Fibroblast of upper back skin (primary cell): ENCODE measurements at regions not wholly inside any gene's neighbourhood (a gene's known extent, or its start where the extent isn't known, plus 50 kb on each side); places are given as distances from the start of the nearest gene placed in this dataset.
A peak's percentile ranks its signal among the peaks of the same experiment; 100 is the strongest.

Source experiments
- DNase-seq: peaks from one replicate; pipeline ENCODE4 v3.0.0-alpha.2; 2013

- DNase-seq = peak; percentile 22
Observed at GRCh38 chr2:216285701-216286100, 86.6 kb downstream of the MARCHF4 start.

- no peak for DNase-seq
Observed at GRCh38 chr2:216284708-216285107, 87.6 kb downstream of the MARCHF4 start.

- DNase-seq = no peak
Observed at GRCh38 chr2:216283038-216283900, 89.0 kb downstream of the MARCHF4 start.

DNA sequence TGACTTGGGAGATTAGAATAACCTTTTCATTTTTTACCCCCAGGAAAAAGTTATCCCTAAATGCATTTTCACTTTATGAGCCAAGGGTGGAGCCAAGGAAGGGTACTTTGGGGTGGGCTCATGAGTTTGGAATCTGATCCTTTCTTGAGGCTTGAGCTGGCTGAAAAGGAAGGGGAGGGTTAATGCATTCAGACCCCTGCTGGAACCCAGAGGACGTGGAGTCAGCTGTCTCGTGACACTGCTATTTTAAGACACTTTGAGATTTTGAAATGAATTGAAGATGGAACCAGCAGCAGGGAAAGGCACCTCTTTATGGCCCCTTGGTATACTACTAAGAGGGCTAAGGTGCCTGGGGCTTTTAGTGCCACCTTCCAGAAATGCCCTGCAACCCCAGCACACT lies 90.4 kb downstream of the MARCHF4 start:
- DNase-seq = no peak

- DNase-seq = no peak
Observed at GRCh38 chr2:216281316-216281715, 91.0 kb downstream of the MARCHF4 start.

DNA sequence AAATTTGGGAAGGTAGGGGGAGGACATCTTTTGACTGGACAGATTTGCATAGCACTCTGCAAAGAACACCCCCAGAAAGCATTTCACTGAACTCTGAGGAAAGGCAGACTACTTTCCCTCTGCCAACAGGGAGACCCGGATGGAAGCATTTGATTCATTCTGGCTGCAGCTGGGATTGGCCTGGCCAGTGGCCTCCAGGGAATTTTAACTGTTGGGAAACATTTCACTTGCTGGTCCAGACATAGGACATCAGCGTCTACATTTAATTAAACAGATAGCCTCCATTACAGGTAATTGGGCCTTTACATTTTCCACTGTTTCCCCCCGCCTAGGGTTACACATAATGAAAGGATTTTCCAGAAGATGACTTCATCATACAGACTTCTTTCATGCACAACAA lies 92.8 kb downstream of the MARCHF4 start:
- DNase-seq = peak; percentile 55

DNA sequence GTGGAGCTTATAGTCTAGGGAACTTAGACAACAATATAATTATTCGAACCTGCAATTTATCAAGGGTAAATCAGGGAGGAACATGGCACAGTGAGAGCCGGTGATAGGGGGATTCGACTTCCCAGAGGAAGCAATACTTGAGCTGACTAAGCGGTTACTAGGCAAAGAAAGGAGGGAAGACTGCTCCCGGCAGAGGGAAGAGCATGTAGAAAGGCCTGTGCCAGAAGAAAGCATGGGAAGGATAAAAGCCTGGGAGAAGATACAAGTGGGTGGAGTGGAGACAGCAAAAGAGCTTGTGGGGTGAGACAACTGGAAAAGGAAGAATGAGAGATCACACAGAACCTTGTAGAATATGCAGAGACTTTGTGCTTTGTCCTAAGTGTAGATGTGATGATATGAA lies 93.3 kb downstream of the MARCHF4 start:
- no peak for DNase-seq

- no peak for DNase-seq
Observed at GRCh38 chr2:216275890-216276289, 96.4 kb downstream of the MARCHF4 start.

DNA sequence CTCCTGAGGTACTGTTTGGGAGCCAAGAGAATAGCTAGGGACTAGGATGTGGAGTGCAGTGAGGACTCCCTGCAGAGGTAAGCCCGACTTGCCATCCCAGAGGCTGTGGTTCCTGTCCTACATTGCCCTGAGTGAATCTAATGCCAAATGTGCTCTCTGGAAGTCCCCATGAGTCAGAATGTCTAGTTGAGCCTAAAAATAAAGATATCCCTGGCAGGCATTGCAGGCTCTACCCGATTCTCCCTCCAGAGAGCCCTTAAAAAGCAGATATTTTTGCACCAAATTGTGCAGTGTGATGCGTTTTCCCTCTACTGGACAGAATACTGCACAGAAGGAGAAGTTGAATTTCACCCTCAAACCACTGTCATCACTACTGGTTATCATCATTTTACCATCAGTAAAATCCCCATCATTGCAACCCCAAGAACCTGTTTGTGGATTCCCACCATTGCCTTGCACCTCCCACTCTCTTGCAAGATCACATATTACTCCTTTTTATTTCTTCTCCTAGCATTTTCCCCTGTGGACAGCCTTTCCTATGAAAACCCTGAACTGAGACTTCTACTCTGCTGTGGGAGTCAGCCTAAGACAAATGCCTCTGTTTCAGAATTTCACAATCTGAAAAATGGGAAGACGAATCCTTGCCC lies 98.0 kb downstream of the MARCHF4 start:
- no peak for DNase-seq

GRCh38 chr2:216261042-216261537 lies 111.2 kb downstream of the MARCHF4 start:
- DNase-seq = no peak

DNA sequence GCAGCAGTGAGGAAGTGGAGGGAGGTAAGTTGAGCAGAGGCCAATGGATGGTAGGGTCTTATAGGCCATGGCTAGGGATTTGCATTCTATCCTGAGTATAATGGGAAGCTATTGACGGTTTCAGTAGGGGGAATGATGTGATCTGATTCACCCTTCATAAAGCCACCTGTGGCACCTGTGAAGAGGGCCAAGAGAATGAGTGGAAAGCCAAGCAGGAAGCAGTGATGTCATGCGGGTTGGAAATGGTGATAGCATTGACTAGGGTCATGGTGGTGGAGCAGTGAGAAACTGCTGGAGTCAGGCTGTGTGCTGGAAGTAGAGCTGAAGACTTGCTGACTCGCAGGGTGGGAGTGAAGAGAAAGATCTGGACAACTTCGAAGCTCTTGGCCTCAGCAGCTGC lies 111.7 kb downstream of the MARCHF4 start:
- DNase-seq = no peak

GRCh38 chr2:216259081-216259480 lies 113.2 kb downstream of the MARCHF4 start:
- DNase-seq = no peak

- DNase-seq = no peak
Observed at GRCh38 chr2:216257089-216257488, 115.2 kb downstream of the MARCHF4 start.
